ENCODE measurements at regions not wholly inside any gene's neighbourhood (a gene's known extent, or its start where the extent isn't known, plus 50 kb on each side); places are given as distances from the start of the nearest gene placed in this dataset.

- TF ChIP-seq SRF (IDR thresholded peaks at IDR 0.05; ENCODE audit: low read depth, low read length) (no peak), POLR2AphosphoS5 (IDR thresholded peaks at IDR 0.05; ENCODE audit: low read depth, low read length) (no peak), CBX5 (IDR thresholded peaks at IDR 0.05; ENCODE audit: low read depth, low read length) (no peak), SIN3A (conservative IDR thresholded peaks at IDR 0.05 in 1 of 2, IDR thresholded peaks at IDR 0.05 in 1 of 2; ENCODE audit: low read depth in 1 of 2, low read length in 2 of 2) (no peak)
These were observed 330.1 kb downstream of the ENC1 start (continued) for GRCh38 chr5:74310386-74310785.
